Lower lobe of right lung (tissue), 2 donors: ENCODE measurements at regions not wholly inside any gene's neighbourhood (a gene's known extent, or its start where the extent isn't known, plus 50 kb on each side); places are given as distances from the start of the nearest gene placed in this dataset.
A peak's percentile ranks its signal among the peaks of the same experiment; 100 is the strongest.
"Not testable (repeated sequence)": the region's sequence is repeated elsewhere in the genome, so short reads cannot be mapped to it uniquely, and the experiment has no call there.

Experiments
- ATAC-seq, 2 donors: fragments of 200-7000 bp; cut with Tn5 transposase; one replicate each; pipeline ENCODE4 v1.9.1; 2020 to 2022; ENCODE audit warnings: mild to moderate bottlenecking in 2 of 2, moderate library complexity in 2 of 2
- DNase-seq: peaks from one replicate; pipeline ENCODE4 v3.0.0-alpha.2; 2020
- H3K27ac ChIP-seq: fragments of 200-600 bp; one replicate; pipeline ENCODE4 v1.8.0; 2022
- H3K27me3 ChIP-seq: fragments of 200-600 bp; one replicate; pipeline ENCODE4 v1.8.0; 2022; ENCODE audit warnings: low read depth
- H3K36me3 ChIP-seq: fragments of 200-600 bp; one replicate; pipeline ENCODE4 v1.8.0; 2022; ENCODE audit warnings: mild to moderate bottlenecking
- H3K4me1 ChIP-seq: fragments of 200-600 bp; one replicate; pipeline ENCODE4 v1.8.0; 2022
- H3K4me3 ChIP-seq: fragments of 200-600 bp; one replicate; pipeline ENCODE4 v1.8.0; 2022; ENCODE audit warnings: mild to moderate bottlenecking
- H3K9me3 ChIP-seq: fragments of 200-600 bp; one replicate; pipeline ENCODE4 v1.8.0; 2022
- CTCF ChIP-seq: fragments of 200-600 bp; IDR thresholded peaks from one replicate; pipeline ENCODE4 v1.8.0; 2022; ENCODE audit warnings: antibody characterized with exemption, mild to moderate bottlenecking
- intact Hi-C: fragments of 100-400 bp; cut with DNase I; formaldehyde crosslinking; loops from one replicate; pipeline ENCODE4 v1.11.0; 2022
- donor health status: DM: no; HTN: yes; CAD: no; lungs with severe emphysema.

DNA sequence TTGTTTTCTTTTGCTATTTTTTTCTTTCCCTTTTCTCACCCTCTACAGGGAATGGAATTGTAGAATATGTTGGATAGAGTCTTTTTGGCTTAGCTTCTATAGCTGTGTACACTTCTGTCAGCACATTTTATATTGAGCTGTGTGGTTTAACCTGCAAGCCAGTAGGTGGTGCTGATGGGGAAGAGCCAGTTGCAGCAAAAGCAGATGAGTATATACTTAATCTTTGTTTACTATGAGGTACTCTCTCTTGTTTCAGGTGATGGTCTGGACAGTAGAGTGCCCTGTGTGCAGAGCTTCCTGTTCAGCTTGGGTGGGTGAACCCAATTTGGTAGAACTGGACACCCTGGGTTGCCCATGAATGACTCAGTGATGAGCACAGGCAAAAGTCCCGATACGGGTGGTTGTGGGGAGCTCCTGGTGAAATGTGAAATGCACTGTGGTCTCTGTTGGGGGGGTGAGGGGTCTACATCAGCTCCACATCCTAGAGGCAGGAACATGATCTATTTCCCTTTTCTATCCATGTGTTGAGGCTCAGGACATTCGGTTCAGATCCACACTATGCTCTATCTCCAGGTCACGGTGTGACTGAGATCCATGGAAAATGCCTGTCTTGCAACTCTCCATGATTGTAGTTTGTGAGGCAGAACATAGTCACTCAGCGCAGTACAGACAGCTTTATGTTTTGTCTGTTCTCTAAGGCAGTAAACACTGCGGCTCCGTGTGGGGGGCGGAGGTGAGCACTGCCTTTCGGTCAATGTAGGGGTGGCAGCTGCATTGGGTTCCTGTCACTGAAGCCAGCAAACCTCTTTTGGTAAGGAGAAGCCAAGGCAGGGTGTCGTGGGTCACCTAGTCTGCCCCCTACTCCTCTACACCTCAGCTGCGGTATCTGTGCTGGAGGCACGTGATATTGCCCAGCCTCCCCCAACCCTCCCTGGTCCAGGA is 353.2 kb downstream of the PRR16 start:
- DNase-seq: no peak
- H3K27ac ChIP-seq: no peak overlapping the region
- H3K27me3 ChIP-seq: no peaks in the 10 kb centered on the region
- no peaks in the 10 kb centered on the region for H3K4me1 ChIP-seq
- no peaks in the 10 kb centered on the region for H3K36me3 ChIP-seq
- intact Hi-C loops: no loop called here
- no peak overlapping the region for H3K4me3 ChIP-seq
- ATAC-seq: peak; percentile 37 to 43
- H3K9me3 ChIP-seq: no peaks in the 10 kb centered on the region
- TF ChIP-seq CTCF: peak; percentile 13

- Histone ChIP-seq H3K27ac (no peak overlapping the region), H3K4me3 (no peak overlapping the region), H3K36me3 (no peaks in the 10 kb centered on the region), H3K27me3 (no peaks in the 10 kb centered on the region), H3K9me3 (no peaks in the 10 kb centered on the region), H3K4me1 (no peaks in the 10 kb centered on the region)
- no peak for TF ChIP-seq CTCF
- no peak for DNase-seq
- intact Hi-C loops: no loop called here
- ATAC-seq: no peak
Measured at GRCh38 chr5:120818128-120818527, 354.0 kb downstream of the PRR16 start.

DNA sequence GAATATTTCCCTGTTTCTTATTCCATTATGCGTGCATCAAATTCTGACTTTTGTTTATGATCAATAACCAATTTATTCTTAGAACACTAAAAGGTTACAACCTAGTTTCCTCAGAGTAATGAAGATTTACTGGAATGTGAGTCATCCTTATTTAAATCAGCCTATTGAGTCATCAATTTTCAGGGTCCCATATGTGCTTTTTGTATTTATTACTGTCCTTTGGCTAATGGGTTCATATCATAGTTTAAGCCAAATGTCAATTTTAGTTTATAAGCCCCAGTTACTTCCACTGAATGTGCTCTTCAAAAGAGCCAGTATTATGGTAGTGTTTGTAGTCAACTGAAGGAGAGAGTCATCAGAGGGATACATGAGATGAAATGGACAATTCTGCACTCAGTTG is 359.2 kb downstream of the PRR16 start:
- Histone ChIP-seq H3K4me3 (no peak overlapping the region), H3K27me3 (no peaks in the 10 kb centered on the region), H3K36me3 (no peaks in the 10 kb centered on the region), H3K4me1 (no peaks in the 10 kb centered on the region), H3K9me3 (no peaks in the 10 kb centered on the region), H3K27ac (no peak overlapping the region)
- TF ChIP-seq CTCF: no peak
- intact Hi-C loops: no loop called here
- DNase-seq (no peak), ATAC-seq (no peak)

DNA sequence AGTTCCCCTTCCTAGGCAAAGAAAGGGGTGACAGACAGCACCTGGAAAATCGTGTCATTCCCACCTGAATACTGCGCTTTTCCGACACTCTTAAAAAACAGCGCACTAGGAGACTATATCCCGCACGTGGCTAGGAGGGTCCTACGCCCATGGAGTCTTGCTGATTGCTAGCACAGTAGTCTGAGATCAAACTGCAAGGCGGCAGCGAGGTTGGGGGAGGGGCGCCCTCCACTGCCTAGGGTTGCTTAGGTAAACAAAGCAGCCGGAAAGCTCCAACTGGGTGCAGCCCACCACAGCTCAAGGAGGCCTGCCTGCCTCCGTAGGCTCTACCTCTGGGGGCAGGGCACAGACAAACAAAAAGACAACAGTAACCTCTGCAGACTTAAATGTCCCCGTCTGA is 367.5 kb downstream of the PRR16 start:
- H3K27me3 ChIP-seq, ATAC-seq, H3K9me3 ChIP-seq, intact Hi-C loops, H3K27ac ChIP-seq, H3K4me1 ChIP-seq, H3K36me3 ChIP-seq, H3K4me3 ChIP-seq, DNase-seq: not testable (repeated sequence)

DNA sequence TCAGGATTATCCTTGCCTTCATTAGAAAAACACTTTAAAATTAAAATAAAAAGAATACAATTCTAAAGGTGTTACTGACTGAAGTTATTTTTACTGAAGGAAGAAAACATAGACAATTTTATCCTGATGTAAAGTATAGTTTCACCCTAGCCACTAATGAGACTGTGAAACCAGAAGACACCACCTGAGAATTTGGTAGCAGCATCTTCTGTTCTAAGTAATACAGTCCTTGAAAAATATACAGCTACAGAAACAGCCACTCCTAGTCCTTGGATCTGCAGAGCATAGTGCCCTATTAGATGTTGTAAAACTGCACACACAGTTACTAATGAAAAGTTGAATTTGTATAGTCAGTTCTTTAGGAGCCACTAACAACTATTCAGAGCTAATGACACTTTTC is 377.7 kb downstream of the PRR16 start:
- H3K4me1 ChIP-seq: no peaks in the 10 kb centered on the region
- no peak for DNase-seq
- no peak overlapping the region for H3K4me3 ChIP-seq
- H3K27me3 ChIP-seq: no peaks in the 10 kb centered on the region
- no peak for TF ChIP-seq CTCF
- intact Hi-C loops: no loop called here
- ATAC-seq: no peak
- H3K27ac ChIP-seq: no peak overlapping the region
- H3K36me3 ChIP-seq: no peaks in the 10 kb centered on the region
- no peaks in the 10 kb centered on the region for H3K9me3 ChIP-seq

GRCh38 chr5:120843390-120843980 is 379.4 kb downstream of the PRR16 start:
- intact Hi-C loops: no loop called here
- no peaks in the 10 kb centered on the region for H3K4me1 ChIP-seq
- H3K4me3 ChIP-seq: no peak overlapping the region
- H3K27me3 ChIP-seq: no peaks in the 10 kb centered on the region
- DNase-seq: no peak
- H3K36me3 ChIP-seq: no peaks in the 10 kb centered on the region
- no peak for TF ChIP-seq CTCF
- no peaks in the 10 kb centered on the region for H3K9me3 ChIP-seq
- no peak overlapping the region for H3K27ac ChIP-seq
- no peak for ATAC-seq
